Smooth muscle cell (in vitro differentiated cells): ENCODE measurements at regions not wholly inside any gene's neighbourhood (a gene's known extent, or its start where the extent isn't known, plus 50 kb on each side); places are given as distances from the start of the nearest gene placed in this dataset.

ENCODE experiments used
- DNase-seq: peaks from one replicate; lab custom pipeline; 2025; ENCODE audit not compliant: unreplicated experiment; lab: John Stamatoyannopoulos, UW
- H2AFZ ChIP-seq: fragments of 200-600 bp; sonication (generic); 2 replicates; pipeline ENCODE4 v1.6.0; 2016; ENCODE audit warnings: antibody characterized with exemption, low read depth, mild to moderate bottlenecking
- H3F3A ChIP-seq: fragments of 200-600 bp; sonication (generic); 2 replicates; pipeline ENCODE4 v1.6.0; 2017; ENCODE audit warnings: antibody characterized with exemption, low read depth
- H3K27ac ChIP-seq: fragments of 200-600 bp; sonication (generic); 2 replicates; pipeline ENCODE4 v1.5.1; 2016; ENCODE audit warnings: low read depth, mild to moderate bottlenecking
- H3K27me3 ChIP-seq: fragments of 200-600 bp; sonication (generic); 2 replicates; pipeline ENCODE4 v1.6.1; 2016; ENCODE audit warnings: low read depth, mild to moderate bottlenecking
- H3K36me3 ChIP-seq: fragments of 200-600 bp; sonication (generic); 2 replicates; pipeline ENCODE4 v1.5.1; 2016; ENCODE audit warnings: low read depth
- H3K4me1 ChIP-seq: fragments of 200-600 bp; sonication (generic); 2 replicates; pipeline ENCODE4 v1.5.1; 2016; ENCODE audit warnings: low read depth
- H3K4me2 ChIP-seq: fragments of 200-600 bp; sonication (generic); 2 replicates; pipeline ENCODE4 v1.6.0; 2016; ENCODE audit warnings: mild to moderate bottlenecking
- H3K4me3 ChIP-seq: fragments of 200-600 bp; sonication (generic); 2 replicates; pipeline ENCODE4 v1.5.1; 2016; ENCODE audit warnings: mild to moderate bottlenecking
- H3K79me2 ChIP-seq: fragments of 200-600 bp; sonication (generic); 2 replicates; pipeline ENCODE4 v1.6.0; 2016; ENCODE audit warnings: low read depth, mild to moderate bottlenecking
- H3K9ac ChIP-seq: fragments of 200-600 bp; sonication (generic); 2 replicates; pipeline ENCODE4 v1.6.0; 2016; ENCODE audit warnings: low read depth
- H3K9me3 ChIP-seq: fragments of 200-600 bp; sonication (generic); replicated peaks from 2 replicates; pipeline ENCODE4 v1.5.1; 2016; ENCODE audit warnings: low read depth
- H4K20me1 ChIP-seq: fragments of 200-600 bp; sonication (generic); 2 replicates; pipeline ENCODE4 v1.6.0; 2016; ENCODE audit warnings: low read depth
- CTCF ChIP-seq: fragments of 200-600 bp; sonication (generic); IDR thresholded peaks from 2 replicates; pipeline ENCODE4 v1.5.1; 2017; ENCODE audit warnings: borderline replicate concordance, mild to moderate bottlenecking, antibody characterized with exemption; ENCODE audit not compliant: insufficient read depth, poor library complexity, severe bottlenecking
- WGBS: methylation state at CpG from one replicate; pipeline ENCODE4 v1.1.7; 2016; ENCODE audit warnings: low lambda C conversion rate; 5-methylcytosine and 5-hydroxymethylcytosine counted together

GRCh38 chr7:41255113-41255512 lies 447.8 kb downstream of the INHBA start:
- H3K36me3 ChIP-seq = no peaks in the 10 kb centered on the region
- H3K4me1 ChIP-seq = no peaks in the 10 kb centered on the region
- H3K4me2 ChIP-seq = no peak overlapping the region
- no peak overlapping the region for H3K4me3 ChIP-seq
- no peak for DNase-seq
- 94% methylated on average over 3 of the region's 3 CpGs for WGBS
- no peaks in the 10 kb centered on the region for H3K79me2 ChIP-seq
- peak overlapping the region; percentile 37 for H3K27ac ChIP-seq
- peaks cover 3% of the 10 kb centered on the region for H3F3A ChIP-seq
- H3K9me3 ChIP-seq = no peaks in the 10 kb centered on the region
- no peaks in the 10 kb centered on the region for H4K20me1 ChIP-seq
- H3K27me3 ChIP-seq = no peaks in the 10 kb centered on the region
- H3K9ac ChIP-seq = no peak overlapping the region
- H2AFZ ChIP-seq = no peak overlapping the region
- no peak for TF ChIP-seq CTCF

- TF ChIP-seq CTCF = no peak
- H3K4me1 ChIP-seq = no peaks in the 10 kb centered on the region
- no peaks in the 10 kb centered on the region for H3K9me3 ChIP-seq
- no peak overlapping the region for H3K9ac ChIP-seq
- H3K27ac ChIP-seq = no peak overlapping the region
- no peaks in the 10 kb centered on the region for H4K20me1 ChIP-seq
- H3K79me2 ChIP-seq = no peaks in the 10 kb centered on the region
- H3K4me2 ChIP-seq = peak overlapping the region; percentile 18
- H2AFZ ChIP-seq = no peak overlapping the region
- H3K4me3 ChIP-seq = no peak overlapping the region
- no peaks in the 10 kb centered on the region for H3K27me3 ChIP-seq
- H3F3A ChIP-seq = peaks cover 3% of the 10 kb centered on the region
- 79% methylated on average over 6 of the region's 6 CpGs for WGBS
- no peaks in the 10 kb centered on the region for H3K36me3 ChIP-seq
- DNase-seq = no peak
Observed at GRCh38 chr7:41252957-41253356, 449.9 kb downstream of the INHBA start.

DNA sequence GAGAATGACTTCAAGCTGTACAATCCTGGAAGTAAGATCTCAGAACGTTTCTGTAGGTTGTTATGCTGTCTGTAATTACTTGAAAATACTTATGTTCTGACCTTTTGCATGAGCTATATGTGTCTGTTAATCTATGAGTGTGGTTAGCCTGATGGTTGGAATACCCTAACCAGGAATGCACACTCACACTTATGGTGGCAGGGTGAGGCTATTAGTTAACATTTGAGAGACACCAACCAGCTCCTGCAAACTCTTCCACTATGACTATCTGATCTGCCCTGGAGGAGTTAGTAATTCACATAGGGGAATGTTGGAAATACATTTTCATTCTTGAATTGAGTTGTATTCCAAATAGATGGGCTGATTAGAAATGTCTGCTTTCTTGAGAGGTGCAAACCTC lies 450.3 kb downstream of the INHBA start:
- no peak for DNase-seq
- 39% methylated on average over 1 of the region's 1 CpG for WGBS
- Histone ChIP-seq H3F3A (peaks cover 3% of the 10 kb centered on the region), H3K27ac (no peak overlapping the region), H3K36me3 (no peaks in the 10 kb centered on the region), H3K4me2 (no peak overlapping the region), H3K4me3 (no peak overlapping the region), H3K9ac (no peak overlapping the region), H3K27me3 (no peaks in the 10 kb centered on the region), H3K4me1 (no peaks in the 10 kb centered on the region), H4K20me1 (no peaks in the 10 kb centered on the region), H2AFZ (no peak overlapping the region), H3K79me2 (no peaks in the 10 kb centered on the region), H3K9me3 (no peaks in the 10 kb centered on the region)
- TF ChIP-seq CTCF = no peak

GRCh38 chr7:41247143-41247865 lies 455.6 kb downstream of the INHBA start:
- H3K4me1 ChIP-seq = no peaks in the 10 kb centered on the region
- H3F3A ChIP-seq = no peaks in the 10 kb centered on the region
- no peaks in the 10 kb centered on the region for H3K9me3 ChIP-seq
- no peaks in the 10 kb centered on the region for H3K27me3 ChIP-seq
- no peaks in the 10 kb centered on the region for H4K20me1 ChIP-seq
- peak overlapping the region; percentile 48 for H3K27ac ChIP-seq
- no peak for DNase-seq
- no peak overlapping the region for H3K9ac ChIP-seq
- WGBS = 73% methylated on average over 5 of the region's 5 CpGs
- peak overlapping the region; percentile 60 for H2AFZ ChIP-seq
- no peaks in the 10 kb centered on the region for H3K36me3 ChIP-seq
- no peak for TF ChIP-seq CTCF
- no peak overlapping the region for H3K4me3 ChIP-seq
- peak overlapping the region; percentile 10 for H3K4me2 ChIP-seq
- no peaks in the 10 kb centered on the region for H3K79me2 ChIP-seq
